CD8-positive, alpha-beta memory T cell (primary cell): ENCODE measurements at regions not wholly inside any gene's neighbourhood (a gene's known extent, or its start where the extent isn't known, plus 50 kb on each side); places are given as distances from the start of the nearest gene placed in this dataset.

Experiments used
- CTCF ChIA-PET: fragments of 350-600 bp; sonication (Branson Sonifier 250); formaldehyde crosslinking; loops from one replicate; lab custom pipeline; 2021; ENCODE audit warnings: antibody characterized with exemption; lab: Charles Lee
- POLR2A ChIA-PET: fragments of 350-600 bp; sonication (Branson Sonifier 250); formaldehyde crosslinking; loops from one replicate; lab custom pipeline; 2021; ENCODE audit warnings: antibody characterized with exemption; lab: Charles Lee
- DNase-seq, 5 donors: peaks; one replicate each; pipeline versions ENCODE4 v3.0.0 to v3.0.0-alpha.2; 2020 to 2022; ENCODE audit warnings: mixed read lengths in 1 of 5
- H3K27ac ChIP-seq: one replicate; pipeline ENCODE4 v1.7.0; 2013; ENCODE audit warnings: low read depth, mild to moderate bottlenecking, low read length, moderate library complexity
- H3K27me3 ChIP-seq: 2 replicates; pipeline ENCODE4 v1.7.0; 2013; ENCODE audit warnings: low read length, mild to moderate bottlenecking; ENCODE audit not compliant: insufficient read depth, poor library complexity, severe bottlenecking
- H3K36me3 ChIP-seq: 2 replicates; pipeline ENCODE4 v1.7.0; 2013; ENCODE audit warnings: mild to moderate bottlenecking, low read length, moderate library complexity; ENCODE audit not compliant: insufficient read depth
- H3K4me1 ChIP-seq: 2 replicates; pipeline ENCODE4 v1.7.0; 2013; ENCODE audit warnings: mild to moderate bottlenecking, low read length, moderate library complexity; ENCODE audit not compliant: insufficient read depth
- H3K4me3 ChIP-seq: 2 replicates; pipeline ENCODE4 v1.7.0; 2013; ENCODE audit warnings: mild to moderate bottlenecking, low read length
- H3K9me3 ChIP-seq: 2 replicates; pipeline ENCODE4 v1.7.0; 2013; ENCODE audit warnings: mild to moderate bottlenecking, low read length
- H3K27ac Mint-ChIP-seq, 8 donors: one replicate each; pipeline ENCODE4 v1.8.0; 2020 to 2021; ENCODE audit warnings: mixed read lengths in 8 of 8, mild to moderate bottlenecking in 6 of 8, inconsistent platforms in 3 of 8, moderate library complexity in 3 of 8
- H3K27me3 Mint-ChIP-seq, 2 donors: one replicate each; pipeline ENCODE4 v1.8.0; 2020 to 2021; ENCODE audit warnings: mixed read lengths in 2 of 2, mild to moderate bottlenecking in 1 of 2, moderate library complexity in 1 of 2
- H3K36me3 Mint-ChIP-seq, 3 donors: one replicate each; pipeline ENCODE4 v1.8.0; 2020 to 2021; ENCODE audit warnings: mixed read lengths in 3 of 3, inconsistent platforms in 1 of 3, mild to moderate bottlenecking in 1 of 3
- H3K4me1 Mint-ChIP-seq, 3 donors: one replicate each; pipeline ENCODE4 v1.8.0; 2020 to 2021; ENCODE audit warnings: mixed read lengths in 3 of 3, inconsistent platforms in 1 of 3, mild to moderate bottlenecking in 1 of 3
- H3K4me3 Mint-ChIP-seq, 7 donors: one replicate each; pipeline ENCODE4 v1.8.0; 2020 to 2021; ENCODE audit warnings: mixed read lengths in 7 of 7, mild to moderate bottlenecking in 6 of 7, moderate library complexity in 4 of 7, inconsistent platforms in 2 of 7
- H3K9me3 Mint-ChIP-seq, 5 donors: one replicate each; pipeline ENCODE4 v1.8.0; 2020 to 2022; ENCODE audit warnings: mixed read lengths in 5 of 5, mild to moderate bottlenecking in 3 of 5, moderate library complexity in 2 of 5, inconsistent platforms in 1 of 5

GRCh38 chr10:3339121-3339520, 166.5 kb upstream of the PITRM1 start:
- Mint-ChIP-seq H3K4me1 (no peaks in the 10 kb centered on the region), H3K27me3 (peaks cover 0 to 19% of the 10 kb centered on the region in 2 donors), H3K9me3 (no peaks in the 10 kb centered on the region), H3K36me3 (no peaks in the 10 kb centered on the region), H3K4me3 (no peak overlapping the region), H3K27ac (no peak overlapping the region)
- ChIA-PET CTCF (no interaction called here), POLR2A (no interaction called here)
- H3K27ac ChIP-seq, result no peak overlapping the region
- H3K27me3 ChIP-seq, result no peaks in the 10 kb centered on the region
- H3K9me3 ChIP-seq, result no peaks in the 10 kb centered on the region
- DNase-seq, result no peak
- H3K4me1 ChIP-seq, result no peaks in the 10 kb centered on the region
- no peaks in the 10 kb centered on the region for H3K36me3 ChIP-seq
- no peak overlapping the region for H3K4me3 ChIP-seq

- Histone ChIP-seq H3K36me3 (no peaks in the 10 kb centered on the region), H3K9me3 (no peaks in the 10 kb centered on the region), H3K4me3 (no peak overlapping the region), H3K4me1 (no peaks in the 10 kb centered on the region), H3K27me3 (no peaks in the 10 kb centered on the region), H3K27ac (no peak overlapping the region)
- no peaks in the 10 kb centered on the region for H3K9me3 Mint-ChIP-seq
- no peak for DNase-seq
- no peak overlapping the region for H3K27ac Mint-ChIP-seq
- no peak overlapping the region for H3K4me3 Mint-ChIP-seq
- ChIA-PET CTCF (no interaction called here), POLR2A (no interaction called here)
- peaks cover 1 to 26% of the 10 kb centered on the region in 2 donors for H3K27me3 Mint-ChIP-seq
- H3K4me1 Mint-ChIP-seq, result no peaks in the 10 kb centered on the region
- H3K36me3 Mint-ChIP-seq, result no peaks in the 10 kb centered on the region
These were observed 165.2 kb upstream of the PITRM1 start for GRCh38 chr10:3337741-3338140.

- Mint-ChIP-seq H3K36me3 (no peaks in the 10 kb centered on the region), H3K27me3 (peaks cover 4 to 26% of the 10 kb centered on the region in 2 donors), H3K4me1 (no peaks in the 10 kb centered on the region), H3K9me3 (no peaks in the 10 kb centered on the region), H3K4me3 (no peak overlapping the region), H3K27ac (no peak overlapping the region)
- Histone ChIP-seq H3K36me3 (no peaks in the 10 kb centered on the region), H3K4me3 (no peak overlapping the region), H3K27me3 (no peaks in the 10 kb centered on the region), H3K27ac (no peak overlapping the region), H3K4me1 (no peaks in the 10 kb centered on the region), H3K9me3 (no peaks in the 10 kb centered on the region)
- POLR2A ChIA-PET, result no interaction called here
- DNase-seq, result no peak
- CTCF ChIA-PET, result no interaction called here
These were observed 164.2 kb upstream of the PITRM1 start for GRCh38 chr10:3336673-3337293.

GRCh38 chr10:3333426-3333825, 160.8 kb upstream of the PITRM1 start:
- H3K27me3 ChIP-seq, result no peaks in the 10 kb centered on the region
- Mint-ChIP-seq H3K4me1 (no peaks in the 10 kb centered on the region), H3K36me3 (no peaks in the 10 kb centered on the region), H3K4me3 (no peak overlapping the region), H3K9me3 (peaks cover 0 to 1% (median 0%) of the 10 kb centered on the region in 5 donors), H3K27ac (no peak overlapping the region), H3K27me3 (peaks cover 12 to 35% of the 10 kb centered on the region in 2 donors)
- no peak overlapping the region for H3K27ac ChIP-seq
- ChIA-PET CTCF (interaction anchor here (0.7 kb wide), 1 partner anchor 69 kb away, joined by 3 read pairs; no protein-coding TSS in a partner anchor), POLR2A (no interaction called here)
- H3K4me3 ChIP-seq, result no peak overlapping the region
- no peak for DNase-seq
- no peaks in the 10 kb centered on the region for H3K4me1 ChIP-seq
- no peaks in the 10 kb centered on the region for H3K9me3 ChIP-seq
- no peaks in the 10 kb centered on the region for H3K36me3 ChIP-seq

- H3K27me3 Mint-ChIP-seq, result peaks cover 12 to 35% of the 10 kb centered on the region in 2 donors
- H3K9me3 Mint-ChIP-seq, result peaks cover 0 to 1% (median 0%) of the 10 kb centered on the region in 5 donors
These were observed 159.2 kb upstream of the PITRM1 start for GRCh38 chr10:3331690-3332230.

GRCh38 chr10:3331187-3331586, 158.6 kb upstream of the PITRM1 start:
- POLR2A ChIA-PET, result no interaction called here
- H3K27me3 Mint-ChIP-seq, result peaks cover 12 to 35% of the 10 kb centered on the region in 2 donors
- peaks cover 0 to 1% (median 0%) of the 10 kb centered on the region in 5 donors for H3K9me3 Mint-ChIP-seq
- Histone ChIP-seq H3K4me3 (no peak overlapping the region), H3K27me3 (no peaks in the 10 kb centered on the region), H3K4me1 (no peaks in the 10 kb centered on the region), H3K9me3 (no peaks in the 10 kb centered on the region), H3K27ac (no peak overlapping the region), H3K36me3 (no peaks in the 10 kb centered on the region)
- peaks cover 0 to 2% (median 0%) of the 10 kb centered on the region in 3 donors for H3K4me1 Mint-ChIP-seq
- H3K4me3 Mint-ChIP-seq, result no peak overlapping the region
- H3K36me3 Mint-ChIP-seq, result no peaks in the 10 kb centered on the region
- DNase-seq, result no peak
- no peak overlapping the region for H3K27ac Mint-ChIP-seq
- CTCF ChIA-PET, result no interaction called here

More at GRCh38 chr10:3331690-3332230, 159.2 kb upstream of the PITRM1 start:
- CTCF ChIA-PET, result no interaction called here
- no peak overlapping the region for H3K4me3 Mint-ChIP-seq
- Histone ChIP-seq H3K27ac (no peak overlapping the region), H3K4me3 (no peak overlapping the region), H3K9me3 (no peaks in the 10 kb centered on the region), H3K4me1 (no peaks in the 10 kb centered on the region), H3K27me3 (no peaks in the 10 kb centered on the region), H3K36me3 (no peaks in the 10 kb centered on the region)
- DNase-seq, result no peak
- POLR2A ChIA-PET, result no interaction called here
- H3K27ac Mint-ChIP-seq, result no peak overlapping the region
- no peaks in the 10 kb centered on the region for H3K4me1 Mint-ChIP-seq
- no peaks in the 10 kb centered on the region for H3K36me3 Mint-ChIP-seq

- Histone ChIP-seq H3K9me3 (no peaks in the 10 kb centered on the region), H3K27ac (no peak overlapping the region), H3K27me3 (no peaks in the 10 kb centered on the region), H3K36me3 (no peaks in the 10 kb centered on the region), H3K4me1 (no peaks in the 10 kb centered on the region), H3K4me3 (no peak overlapping the region)
- ChIA-PET POLR2A (no interaction called here), CTCF (no interaction called here)
- Mint-ChIP-seq H3K4me3 (no peak overlapping the region), H3K36me3 (no peaks in the 10 kb centered on the region), H3K27ac (no peak overlapping the region), H3K4me1 (peaks cover 0 to 4% (median 0%) of the 10 kb centered on the region in 3 donors), H3K9me3 (peaks cover 0 to 1% (median 0%) of the 10 kb centered on the region in 5 donors), H3K27me3 (peaks cover 12 to 35% of the 10 kb centered on the region in 2 donors)
- DNase-seq, result no peak
These were observed 158.1 kb upstream of the PITRM1 start for GRCh38 chr10:3330663-3331062.

GRCh38 chr10:3325954-3326750, 153.6 kb upstream of the PITRM1 start:
- ChIA-PET CTCF (no interaction called here), POLR2A (no interaction called here)

More at GRCh38 chr10:3325954-3326750, 153.6 kb upstream of the PITRM1 start:
- Mint-ChIP-seq H3K4me1 (peaks cover 6 to 18% (median 11%) of the 10 kb centered on the region in 3 donors), H3K36me3 (no peaks in the 10 kb centered on the region), H3K27me3 (peaks cover 7% of the 10 kb centered on the region in 2 donors), H3K27ac (peak overlapping the region in 3 of 8 donors; percentile 7 to 91 (median 67)), H3K4me3 (peak overlapping the region in 1 of 7 donors; percentile 12), H3K9me3 (peaks cover 0 to 1% (median 0%) of the 10 kb centered on the region in 5 donors)
- Histone ChIP-seq H3K4me3 (no peak overlapping the region), H3K27ac (no peak overlapping the region), H3K27me3 (no peaks in the 10 kb centered on the region), H3K36me3 (no peaks in the 10 kb centered on the region), H3K9me3 (no peaks in the 10 kb centered on the region), H3K4me1 (no peaks in the 10 kb centered on the region)
- DNase-seq, result no peak
